Endothelial cell of umbilical vein (primary cell): ENCODE measurements at regions not wholly inside any gene's neighbourhood (a gene's known extent, or its start where the extent isn't known, plus 50 kb on each side); places are given as distances from the start of the nearest gene placed in this dataset.

Experiments
- BruUV-seq: library from RNA; stranded (reverse); fragments of 400-500 nt; replicated peaks from 2 replicates; lab custom pipeline; 2021; lab: Mats Ljungman, UMichigan
- CTCF ChIA-PET: fragments of 300-600, 350-600 bp; sonication (Branson Sonifier 250); formaldehyde crosslinking; loops from one replicate; lab custom pipeline; 2021; ENCODE audit warnings: antibody characterized with exemption, inconsistent platforms; lab: Charles Lee
- POLR2A ChIA-PET: fragments of 300-600, 350-600 bp; sonication (Branson Sonifier 250); formaldehyde crosslinking; loops from one replicate; lab custom pipeline; 2021; ENCODE audit warnings: antibody characterized with exemption, inconsistent platforms; lab: Charles Lee
- DNase-seq: peaks from one replicate; pipeline ENCODE4 v3.0.0-alpha.2; 2011; ENCODE audit warnings: low read depth, low spot score
- FAIRE-seq: peaks from 2 replicates; lab custom pipeline; 2011; peaks lifted over from hg19 to GRCh38; lab: Jason Lieb, UNC
- H2AFZ ChIP-seq: 2 replicates; pipeline ENCODE4 v1.6.0; 2012; ENCODE audit warnings: low read depth, low read length, control low read depth, inconsistent platforms
- H3K27ac ChIP-seq: 2 replicates; pipeline ENCODE4 v1.5.1; 2011; ENCODE audit warnings: low read depth, mild to moderate bottlenecking, control low read depth, low read length, moderate library complexity; ENCODE audit not compliant: insufficient read depth
- H3K27me3 ChIP-seq, 2 experiments: 2 replicates each; pipeline versions ENCODE4 v1.6.0 to v1.6.1; 2011; ENCODE audit warnings: low read length in 2 of 2, mixed read lengths in 1 of 2; ENCODE audit not compliant: control insufficient read depth in 2 of 2, insufficient read depth in 2 of 2
- H3K36me3 ChIP-seq, 2 experiments: 2 replicates in 1 of 2; 3 replicates in 1 of 2; pipeline ENCODE4 v1.5.1; 2011; ENCODE audit warnings: low read length in 2 of 2, mild to moderate bottlenecking in 1 of 2, moderate library complexity in 1 of 2; ENCODE audit not compliant: control insufficient read depth in 2 of 2, insufficient read depth in 2 of 2; ENCODE audit errors: extremely low read depth in 1 of 2
- H3K4me1 ChIP-seq: 3 replicates; pipeline ENCODE4 v1.5.1; 2011; ENCODE audit warnings: mild to moderate bottlenecking, low read length; ENCODE audit not compliant: control insufficient read depth, insufficient read depth; ENCODE audit errors: extremely low read depth
- H3K4me2 ChIP-seq: 2 replicates; pipeline ENCODE4 v1.6.1; 2011; ENCODE audit warnings: low read length, control low read depth, mixed read lengths; ENCODE audit not compliant: insufficient read depth
- H3K4me3 ChIP-seq, 3 experiments: fragments of 200-600 bp in 1 of 3; sonication (generic), shearing (Covaris generic) in 1 of 3; replicated peaks in 1 of 3; 2 replicates each; pipeline ENCODE4 v1.5.1; 2011 to 2016; ENCODE audit warnings: control low read depth in 3 of 3, low read length in 3 of 3, mild to moderate bottlenecking in 2 of 3, inconsistent platforms in 1 of 3, low read depth in 1 of 3, moderate library complexity in 1 of 3; ENCODE audit not compliant: insufficient read depth in 1 of 3
- H3K79me2 ChIP-seq: 2 replicates; pipeline ENCODE4 v1.6.0; 2012; ENCODE audit warnings: low read length, inconsistent platforms; ENCODE audit not compliant: control insufficient read depth, insufficient read depth
- H3K9ac ChIP-seq: replicated peaks from 2 replicates; pipeline ENCODE3; 2011; ENCODE audit warnings: low read length, control low read depth; ENCODE audit not compliant: insufficient read depth; ENCODE audit errors: extremely low read depth
- H3K9me1 ChIP-seq: replicated peaks from 3 replicates; pipeline ENCODE4 v1.6.0; 2011; ENCODE audit warnings: mild to moderate bottlenecking, low read length; ENCODE audit not compliant: control insufficient read depth, insufficient read depth; ENCODE audit errors: extremely low read depth
- H3K9me3 ChIP-seq: replicated peaks from 2 replicates; pipeline ENCODE4 v1.5.1; 2012; ENCODE audit warnings: low read length, inconsistent platforms; ENCODE audit not compliant: control insufficient read depth, insufficient read depth
- H4K20me1 ChIP-seq: replicated peaks from 2 replicates; pipeline ENCODE3; 2011; ENCODE audit warnings: mild to moderate bottlenecking, low read length; ENCODE audit not compliant: control insufficient read depth, insufficient read depth; ENCODE audit errors: extremely low read depth
- EZH2 ChIP-seq: IDR thresholded peaks from 2 replicates; pipeline ENCODE4 v1.6.1; 2012; ENCODE audit warnings: borderline replicate concordance, low read depth, mild to moderate bottlenecking, moderate library complexity, low read length, inconsistent platforms; ENCODE audit not compliant: severe bottlenecking
- FOS ChIP-seq: IDR thresholded peaks from 2 replicates; pipeline ENCODE4 v1.6.1; 2011; ENCODE audit warnings: mild to moderate bottlenecking, low read length, moderate library complexity, borderline replicate concordance; ENCODE audit not compliant: insufficient read depth
- GATA2 ChIP-seq: IDR thresholded peaks from 2 replicates; pipeline ENCODE4 v1.7.0; 2011; ENCODE audit warnings: low read depth, mild to moderate bottlenecking, moderate library complexity, mixed read lengths, low read length; ENCODE audit not compliant: insufficient read length, insufficient read depth
- JUN ChIP-seq: IDR thresholded peaks from 2 replicates; pipeline ENCODE4 v1.6.1; 2011; ENCODE audit warnings: borderline replicate concordance, low read depth; ENCODE audit not compliant: insufficient read length, insufficient read depth
- MYC ChIP-seq: IDR thresholded peaks from one replicate; pipeline ENCODE4 v1.6.1; 2011; ENCODE audit warnings: mild to moderate bottlenecking, low read depth, low read length
- POLR2A ChIP-seq: IDR thresholded peaks from 2 replicates; pipeline ENCODE4 v1.6.1; 2012; ENCODE audit warnings: low read depth, mild to moderate bottlenecking, control low read depth, low read length
- POLR2AphosphoS5 ChIP-seq: IDR thresholded peaks from 2 replicates; pipeline ENCODE4 v1.6.1; 2012; ENCODE audit warnings: low read depth, mild to moderate bottlenecking, control low read depth, low read length, moderate library complexity; ENCODE audit not compliant: insufficient read depth
- dilution Hi-C: fragments of 300-500 bp; cut with MboI; formaldehyde crosslinking; loops from one replicate; pipeline ENCODE4 v1.15.0; 2019; ENCODE audit warnings: low sequenced_read_pairs; ENCODE audit not compliant: extremely low pct_ligation_motif_present
- intact Hi-C: fragments of 100-400 bp; cut with micrococcal nuclease; formaldehyde crosslinking; loops from one replicate; pipeline ENCODE4 v1.10.0; 2022
- TF ChIP-seq, protein P1 (sequence below), 2 donors: IDR thresholded peaks; 1 replicate in 1 of 2; 2 replicates in 1 of 2; pipeline ENCODE4 v1.5.1; 2011; ENCODE audit warnings: low read length in 2 of 2, mild to moderate bottlenecking in 2 of 2, moderate library complexity in 2 of 2, control low read depth in 1 of 2, inconsistent platforms in 1 of 2, low read depth in 1 of 2; ENCODE audit not compliant: insufficient read depth in 1 of 2; ENCODE audit errors: extremely low read depth in 1 of 2
- TF ChIP-seq, protein P2 (sequence below): IDR thresholded peaks from 2 replicates; pipeline ENCODE4 v1.6.1; 2011; ENCODE audit not compliant: insufficient read depth, insufficient read length

DNA sequence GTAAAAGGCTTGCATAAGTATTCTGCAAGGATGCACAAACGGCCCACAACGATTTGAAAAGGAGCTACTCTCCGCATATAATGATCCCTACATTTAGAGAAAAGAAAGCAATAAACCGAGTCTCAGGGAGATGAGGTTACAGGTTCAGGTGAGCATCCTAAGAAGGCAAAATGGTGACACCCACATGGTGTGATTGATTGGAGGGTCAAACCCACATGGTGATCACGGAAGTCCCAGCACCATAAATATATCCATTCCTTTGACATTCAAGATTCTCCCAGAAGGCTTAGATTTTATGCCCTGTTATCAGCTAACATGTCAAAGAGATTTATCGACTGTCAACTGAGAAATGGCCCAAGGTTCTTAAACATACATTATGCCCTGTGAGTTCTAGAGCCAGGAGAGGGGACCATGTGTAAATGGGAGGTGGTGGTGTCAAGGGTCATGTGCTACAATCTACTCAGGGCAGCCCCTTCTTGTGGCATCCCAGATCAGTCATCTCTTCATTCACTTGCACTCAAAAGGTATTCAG lies 282.2 kb downstream of the EMP1 start:
- POLR2A ChIA-PET, result no interaction called here
- no peak overlapping the region for H3K4me3 ChIP-seq
- no peaks in the 10 kb centered on the region for H4K20me1 ChIP-seq
- no peak overlapping the region for H3K9ac ChIP-seq
- BruUV-seq, result no TSS peak
- H3K79me2 ChIP-seq, result no peaks in the 10 kb centered on the region
- H3K9me3 ChIP-seq, result no peaks in the 10 kb centered on the region
- FAIRE-seq (no peak), DNase-seq (no peak)
- H3K36me3 ChIP-seq, result no peaks in the 10 kb centered on the region
- H3K9me1 ChIP-seq, result no peaks in the 10 kb centered on the region
- H3K27ac ChIP-seq, result no peak overlapping the region
- dilution Hi-C loops, result no loop called here
- no peaks in the 10 kb centered on the region for H3K4me1 ChIP-seq
- TF ChIP-seq EZH2 (no peak), FOS (no peak), MYC (no peak), POLR2AphosphoS5 (no peak), POLR2A (no peak), GATA2 (no peak), JUN (no peak)
- TF ChIP-seq, protein P1, sequence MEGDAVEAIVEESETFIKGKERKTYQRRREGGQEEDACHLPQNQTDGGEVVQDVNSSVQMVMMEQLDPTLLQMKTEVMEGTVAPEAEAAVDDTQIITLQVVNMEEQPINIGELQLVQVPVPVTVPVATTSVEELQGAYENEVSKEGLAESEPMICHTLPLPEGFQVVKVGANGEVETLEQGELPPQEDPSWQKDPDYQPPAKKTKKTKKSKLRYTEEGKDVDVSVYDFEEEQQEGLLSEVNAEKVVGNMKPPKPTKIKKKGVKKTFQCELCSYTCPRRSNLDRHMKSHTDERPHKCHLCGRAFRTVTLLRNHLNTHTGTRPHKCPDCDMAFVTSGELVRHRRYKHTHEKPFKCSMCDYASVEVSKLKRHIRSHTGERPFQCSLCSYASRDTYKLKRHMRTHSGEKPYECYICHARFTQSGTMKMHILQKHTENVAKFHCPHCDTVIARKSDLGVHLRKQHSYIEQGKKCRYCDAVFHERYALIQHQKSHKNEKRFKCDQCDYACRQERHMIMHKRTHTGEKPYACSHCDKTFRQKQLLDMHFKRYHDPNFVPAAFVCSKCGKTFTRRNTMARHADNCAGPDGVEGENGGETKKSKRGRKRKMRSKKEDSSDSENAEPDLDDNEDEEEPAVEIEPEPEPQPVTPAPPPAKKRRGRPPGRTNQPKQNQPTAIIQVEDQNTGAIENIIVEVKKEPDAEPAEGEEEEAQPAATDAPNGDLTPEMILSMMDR (IDR thresholded peaks at IDR 0.05; ENCODE audit: extremely low read depth in 1 of 2, insufficient read depth in 1 of 2, low read depth in 1 of 2, low read length in 2 of 2), result no peak
- TF ChIP-seq, protein P2, sequence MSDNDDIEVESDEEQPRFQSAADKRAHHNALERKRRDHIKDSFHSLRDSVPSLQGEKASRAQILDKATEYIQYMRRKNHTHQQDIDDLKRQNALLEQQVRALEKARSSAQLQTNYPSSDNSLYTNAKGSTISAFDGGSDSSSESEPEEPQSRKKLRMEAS, result no peak
- CTCF ChIA-PET, result no interaction called here
- no peaks in the 10 kb centered on the region for H3K27me3 ChIP-seq
- no peak overlapping the region for H2AFZ ChIP-seq
- no peak overlapping the region for H3K4me2 ChIP-seq
- intact Hi-C loops, result no loop called here
